Coronary artery (tissue), 2 donors: ENCODE measurements at regions not wholly inside any gene's neighbourhood (a gene's known extent, or its start where the extent isn't known, plus 50 kb on each side); places are given as distances from the start of the nearest gene placed in this dataset.
A peak's percentile ranks its signal among the peaks of the same experiment; 100 is the strongest.

Experiments
- DNase-seq: peaks from one replicate; pipeline ENCODE4 v3.0.0-alpha.2; 2017; ENCODE audit warnings: low spot score
- H3K27ac ChIP-seq, 2 donors: fragments of 200-600 bp; sonication (generic); one replicate each; pipeline ENCODE4 v1.5.1; 2016 to 2019
- H3K4me3 ChIP-seq: fragments of 200-600 bp; sonication (generic); 2 replicates; pipeline ENCODE4 v1.5.1; 2016; ENCODE audit warnings: mild to moderate bottlenecking, moderate library complexity
- CTCF ChIP-seq: fragments of 200-600 bp; sonication (generic); IDR thresholded peaks from one replicate; pipeline ENCODE4 v1.5.1; 2019; ENCODE audit warnings: antibody characterized with exemption

GRCh38 chr5:116789522-116789921 lies 214.9 kb upstream of the SEMA6A start:
- H3K27ac ChIP-seq: no peak overlapping the region
- no peak for DNase-seq
- TF ChIP-seq CTCF: no peak
- H3K4me3 ChIP-seq: no peak overlapping the region

GRCh38 chr5:116788851-116789403 lies 214.3 kb upstream of the SEMA6A start:
- no peak for DNase-seq

GRCh38 chr5:116787570-116787969 lies 212.9 kb upstream of the SEMA6A start:
- DNase-seq: no peak
- H3K27ac ChIP-seq: no peak overlapping the region
- no peak for TF ChIP-seq CTCF
- no peak overlapping the region for H3K4me3 ChIP-seq

More at GRCh38 chr5:116788851-116789403, 214.3 kb upstream of the SEMA6A start:
- TF ChIP-seq CTCF: no peak
- H3K4me3 ChIP-seq: no peak overlapping the region
- no peak overlapping the region for H3K27ac ChIP-seq

- no peak overlapping the region for H3K4me3 ChIP-seq
- DNase-seq: no peak
- H3K27ac ChIP-seq: no peak overlapping the region
- TF ChIP-seq CTCF: no peak
Observed at GRCh38 chr5:116785106-116785505, 210.5 kb upstream of the SEMA6A start.

GRCh38 chr5:116779846-116780245 lies 205.2 kb upstream of the SEMA6A start:
- DNase-seq: no peak
- Histone ChIP-seq H3K27ac (no peak overlapping the region), H3K4me3 (no peak overlapping the region)
- no peak for TF ChIP-seq CTCF

GRCh38 chr5:116778651-116779280 lies 204.1 kb upstream of the SEMA6A start:
- Histone ChIP-seq H3K4me3 (no peak overlapping the region), H3K27ac (no peak overlapping the region)
- TF ChIP-seq CTCF: no peak
- no peak for DNase-seq

GRCh38 chr5:116778032-116778431 lies 203.4 kb upstream of the SEMA6A start:
- H3K27ac ChIP-seq: peak overlapping the region in 1 of 2 donors; percentile 22
- TF ChIP-seq CTCF: no peak
- DNase-seq: no peak
- H3K4me3 ChIP-seq: peak overlapping the region; percentile 34
